ENCODE measurements at regions not wholly inside any gene's neighbourhood (a gene's known extent, or its start where the extent isn't known, plus 50 kb on each side); places are given as distances from the start of the nearest gene placed in this dataset.

GRCh38 chr2:234320066-234320465 lies 176.8 kb downstream of the ARL4C start:
- H3K4me2 ChIP-seq (ENCODE audit: extremely low read depth, insufficient read depth, low read length), result no peak overlapping the region
- no peaks in the 10 kb centered on the region for H3K9me3 ChIP-seq (ENCODE audit: control insufficient read depth, insufficient read depth, low read depth, low read length)
- no peak for DNase-seq (ENCODE audit: low read depth in 2 of 2)
- no peak overlapping the region for H3K9ac ChIP-seq (ENCODE audit: insufficient read depth, low read length)
- H3K36me3 ChIP-seq (ENCODE audit: control insufficient read depth, insufficient read depth, low read length), result no peaks in the 10 kb centered on the region
- no peaks in the 10 kb centered on the region for H3K79me2 ChIP-seq (ENCODE audit: control insufficient read depth, insufficient read depth, low read length)
- no peak overlapping the region for H2AFZ ChIP-seq (ENCODE audit: low read length)
- H4K20me1 ChIP-seq (ENCODE audit: control insufficient read depth, extremely low read depth, insufficient read depth, low read length), result no peaks in the 10 kb centered on the region
- no peak overlapping the region for H3K4me3 ChIP-seq (replicated peaks in 1 of 4; ENCODE audit: control extremely low read depth in 1 of 4, insufficient read depth in 1 of 4, low read depth in 3 of 4, low read length in 4 of 4)
- TF ChIP-seq EZH2 (IDR thresholded peaks at IDR 0.05; ENCODE audit: low read length, missing control alignments) (no peak), CTCF (conservative IDR thresholded peaks at IDR 0.05 in 1 of 2, IDR thresholded peaks at IDR 0.05 in 1 of 2; ENCODE audit: low read depth in 1 of 2, low read length in 2 of 2) (no peak)
- no peaks in the 10 kb centered on the region for H3K4me1 ChIP-seq (ENCODE audit: control insufficient read depth, extremely low read depth, insufficient read depth, low read length)
- H3K27ac ChIP-seq (ENCODE audit: insufficient read depth, low read length), result no peak overlapping the region
- H3K27me3 ChIP-seq (ENCODE audit: control insufficient read depth, insufficient read depth, low read length), result no peaks in the 10 kb centered on the region

GRCh38 chr2:234318361-234318760 lies 178.5 kb downstream of the ARL4C start:
- H3K27me3 ChIP-seq (ENCODE audit: control insufficient read depth, insufficient read depth, low read length), result no peaks in the 10 kb centered on the region

GRCh38 chr2:234313558-234313957 lies 183.3 kb downstream of the ARL4C start:
- no peak for TF ChIP-seq EZH2 (IDR thresholded peaks at IDR 0.05; ENCODE audit: low read length, missing control alignments)
- TF ChIP-seq CTCF (conservative IDR thresholded peaks at IDR 0.05 in 1 of 2, IDR thresholded peaks at IDR 0.05 in 1 of 2; ENCODE audit: low read depth in 1 of 2, low read length in 2 of 2), result no peak
- Histone ChIP-seq H3K79me2 (ENCODE audit: control insufficient read depth, insufficient read depth, low read length) (no peaks in the 10 kb centered on the region), H3K36me3 (ENCODE audit: control insufficient read depth, insufficient read depth, low read length) (no peaks in the 10 kb centered on the region), H2AFZ (ENCODE audit: low read length) (no peak overlapping the region), H3K4me1 (ENCODE audit: control insufficient read depth, extremely low read depth, insufficient read depth, low read length) (no peaks in the 10 kb centered on the region), H4K20me1 (ENCODE audit: control insufficient read depth, extremely low read depth, insufficient read depth, low read length) (no peaks in the 10 kb centered on the region), H3K4me3 (replicated peaks in 1 of 4; ENCODE audit: control extremely low read depth in 1 of 4, insufficient read depth in 1 of 4, low read depth in 3 of 4, low read length in 4 of 4) (no peak overlapping the region), H3K27me3 (ENCODE audit: control insufficient read depth, insufficient read depth, low read length) (no peaks in the 10 kb centered on the region), H3K4me2 (ENCODE audit: extremely low read depth, insufficient read depth, low read length) (no peak overlapping the region), H3K9me3 (ENCODE audit: control insufficient read depth, insufficient read depth, low read depth, low read length) (no peaks in the 10 kb centered on the region), H3K27ac (ENCODE audit: insufficient read depth, low read length) (no peak overlapping the region), H3K9ac (ENCODE audit: insufficient read depth, low read length) (no peak overlapping the region)
- DNase-seq (ENCODE audit: low read depth in 2 of 2), result no peak

More at GRCh38 chr2:234318361-234318760, 178.5 kb downstream of the ARL4C start:
- H2AFZ ChIP-seq (ENCODE audit: low read length), result no peak overlapping the region
- no peak overlapping the region for H3K4me3 ChIP-seq (replicated peaks in 1 of 4; ENCODE audit: control extremely low read depth in 1 of 4, insufficient read depth in 1 of 4, low read depth in 3 of 4, low read length in 4 of 4)
- no peak for DNase-seq (ENCODE audit: low read depth in 2 of 2)
- H4K20me1 ChIP-seq (ENCODE audit: control insufficient read depth, extremely low read depth, insufficient read depth, low read length), result no peaks in the 10 kb centered on the region
- no peak overlapping the region for H3K9ac ChIP-seq (ENCODE audit: insufficient read depth, low read length)
- H3K4me2 ChIP-seq (ENCODE audit: extremely low read depth, insufficient read depth, low read length), result no peak overlapping the region
- no peaks in the 10 kb centered on the region for H3K4me1 ChIP-seq (ENCODE audit: control insufficient read depth, extremely low read depth, insufficient read depth, low read length)
- TF ChIP-seq EZH2 (IDR thresholded peaks at IDR 0.05; ENCODE audit: low read length, missing control alignments), result no peak
- TF ChIP-seq CTCF (conservative IDR thresholded peaks at IDR 0.05 in 1 of 2, IDR thresholded peaks at IDR 0.05 in 1 of 2; ENCODE audit: low read depth in 1 of 2, low read length in 2 of 2), result no peak
- H3K79me2 ChIP-seq (ENCODE audit: control insufficient read depth, insufficient read depth, low read length), result no peaks in the 10 kb centered on the region
- H3K36me3 ChIP-seq (ENCODE audit: control insufficient read depth, insufficient read depth, low read length), result no peaks in the 10 kb centered on the region
- H3K9me3 ChIP-seq (ENCODE audit: control insufficient read depth, insufficient read depth, low read depth, low read length), result no peaks in the 10 kb centered on the region
- no peak overlapping the region for H3K27ac ChIP-seq (ENCODE audit: insufficient read depth, low read length)

Data from fibroblast of lung (primary cell).